IMR-90 (cell line): ENCODE measurements at regions not wholly inside any gene's neighbourhood (a gene's known extent, or its start where the extent isn't known, plus 50 kb on each side); places are given as distances from the start of the nearest gene placed in this dataset.

Experiments used
- ATAC-seq: fragments of 200-7000 bp; cut with Tn5 transposase; 2 replicates; pipeline ENCODE4 v1.9.1; 2020; ENCODE audit warnings: low read depth, mild to moderate bottlenecking, moderate library complexity
- BruUV-seq: library from RNA; stranded (reverse); fragments of 400-500 nt; replicated peaks from 2 replicates; lab custom pipeline; 2021; lab: Mats Ljungman, UMichigan
- CTCF ChIA-PET: fragments of 300-600 bp; formaldehyde crosslinking; extraction: SDS; loops from one replicate; lab custom pipeline; 2021; ENCODE audit warnings: antibody characterized with exemption; lab: Yijun Ruan, JAX
- POLR2A ChIA-PET: fragments of 300-600 bp; sonication (Branson Sonifier 250); formaldehyde crosslinking; loops from one replicate; lab custom pipeline; 2022; ENCODE audit warnings: antibody characterized with exemption; ENCODE audit not compliant: unreplicated experiment; lab: Charles Lee
- DNase-seq: peaks from one replicate; pipeline ENCODE4 v3.0.0; 2013
- H2AFZ ChIP-seq: replicated peaks from 2 replicates; pipeline ENCODE3; 2013; ENCODE audit warnings: low read length, mild to moderate bottlenecking; ENCODE audit not compliant: poor library complexity
- H2AK5ac ChIP-seq: 2 replicates; pipeline ENCODE4 v1.6.1; 2013; ENCODE audit warnings: low read depth, low read length, inconsistent platforms
- H2AK9ac ChIP-seq: replicated peaks from 2 replicates; pipeline ENCODE3; 2013; ENCODE audit warnings: mild to moderate bottlenecking, low read depth, low read length, moderate library complexity; ENCODE audit not compliant: poor library complexity
- H2BK120ac ChIP-seq: 2 replicates; pipeline ENCODE4 v1.6.1; 2013; ENCODE audit warnings: low read depth, low read length, inconsistent platforms
- H2BK15ac ChIP-seq: 3 replicates; pipeline ENCODE4 v1.6.1; 2013; ENCODE audit warnings: low read depth, low read length, inconsistent platforms
- H2BK20ac ChIP-seq: 2 replicates; pipeline ENCODE4 v1.6.1; 2013; ENCODE audit warnings: low read depth, mild to moderate bottlenecking, inconsistent platforms, low read length, moderate library complexity
- H2BK5ac ChIP-seq: 2 replicates; pipeline ENCODE4 v1.6.1; 2013; ENCODE audit warnings: mild to moderate bottlenecking, low read depth, low read length, inconsistent platforms; ENCODE audit not compliant: poor library complexity, severe bottlenecking
- H3K14ac ChIP-seq: replicated peaks from 2 replicates; pipeline ENCODE4 v1.6.1; 2013; ENCODE audit warnings: low read depth, low read length, inconsistent platforms
- H3K18ac ChIP-seq: 2 replicates; pipeline ENCODE4 v1.6.1; 2013; ENCODE audit warnings: low read depth, low read length, control low read depth
- H3K23ac ChIP-seq: 2 replicates; pipeline ENCODE4 v1.6.1; 2013; ENCODE audit warnings: low read depth, low read length, inconsistent platforms
- H3K27ac ChIP-seq: 2 replicates; pipeline ENCODE4 v1.5.1; 2013; ENCODE audit warnings: mild to moderate bottlenecking, control low read depth, low read length; ENCODE audit not compliant: insufficient read depth
- H3K27me3 ChIP-seq: 2 replicates; pipeline ENCODE4 v1.6.1; 2013; ENCODE audit warnings: low read length; ENCODE audit not compliant: control insufficient read depth, insufficient read depth
- H3K36me3 ChIP-seq: 2 replicates; pipeline ENCODE4 v1.6.1; 2013; ENCODE audit warnings: low read length, mixed read lengths; ENCODE audit not compliant: control insufficient read depth, insufficient read depth
- H3K4ac ChIP-seq: 2 replicates; pipeline ENCODE4 v1.6.1; 2013; ENCODE audit warnings: low read depth, low read length, inconsistent platforms
- H3K4me1 ChIP-seq: 2 replicates; pipeline ENCODE4 v1.6.1; 2013; ENCODE audit warnings: low read length, mixed read lengths; ENCODE audit not compliant: control insufficient read depth, insufficient read depth
- H3K4me2 ChIP-seq: 2 replicates; pipeline ENCODE4 v1.6.1; 2013; ENCODE audit warnings: low read depth, mild to moderate bottlenecking, control low read depth, low read length, moderate library complexity
- H3K4me3 ChIP-seq: 2 replicates; pipeline ENCODE4 v1.5.1; 2013; ENCODE audit warnings: low read depth, mild to moderate bottlenecking, control low read depth, low read length, moderate library complexity; ENCODE audit not compliant: insufficient read depth
- H3K56ac ChIP-seq: 2 replicates; pipeline ENCODE4 v1.6.1; 2013; ENCODE audit warnings: low read length, inconsistent platforms; ENCODE audit not compliant: insufficient read depth; ENCODE audit errors: extremely low read depth
- H3K79me1 ChIP-seq, 2 experiments: 2 replicates each; pipeline ENCODE4 v1.6.1; 2013; ENCODE audit warnings: low read length in 2 of 2, inconsistent platforms in 1 of 2, low read depth in 1 of 2
- H3K9ac ChIP-seq: 2 replicates; pipeline ENCODE4 v1.6.1; 2013; ENCODE audit warnings: low read depth, low read length, control low read depth
- H3K9me1 ChIP-seq: 2 replicates; pipeline ENCODE4 v1.6.1; 2013; ENCODE audit warnings: low read length, inconsistent platforms; ENCODE audit not compliant: insufficient read depth
- H3K9me3 ChIP-seq: 2 replicates; pipeline ENCODE4 v1.6.1; 2013; ENCODE audit warnings: low read length; ENCODE audit not compliant: control insufficient read depth, insufficient read depth
- H4K20me1 ChIP-seq: 2 replicates; pipeline ENCODE4 v1.6.1; 2013; ENCODE audit warnings: low read length, inconsistent platforms; ENCODE audit not compliant: insufficient read depth
- H4K5ac ChIP-seq: 2 replicates; pipeline ENCODE4 v1.6.1; 2013; ENCODE audit warnings: mild to moderate bottlenecking, low read depth, low read length, control low read depth
- H4K8ac ChIP-seq, 2 experiments: 2 replicates each; pipeline ENCODE4 v1.6.1; 2013; ENCODE audit warnings: low read depth in 2 of 2, low read length in 2 of 2, control low read depth in 1 of 2, inconsistent platforms in 1 of 2
- H4K91ac ChIP-seq: 2 replicates; pipeline ENCODE4 v1.6.1; 2013; ENCODE audit warnings: low read depth, low read length, inconsistent platforms; ENCODE audit not compliant: insufficient read depth
- BHLHE40 ChIP-seq: fragments of 150-350 bp; IDR thresholded peaks from 2 replicates; pipeline ENCODE4 v1.6.1; 2016; ENCODE audit warnings: mild to moderate bottlenecking, low read depth, low read length
- CEBPB ChIP-seq: IDR thresholded peaks from 2 replicates; pipeline ENCODE4 v1.6.1; 2012; ENCODE audit warnings: low read depth, low read length, improper control_type of control experiment
- MXI1 ChIP-seq: IDR thresholded peaks from 2 replicates; pipeline ENCODE4 v1.6.1; 2012; ENCODE audit warnings: low read depth, mild to moderate bottlenecking, low read length, moderate library complexity, borderline replicate concordance
- NFE2L2 ChIP-seq: fragments of 150-350 bp; IDR thresholded peaks from 2 replicates; pipeline ENCODE4 v1.6.1; 2016; ENCODE audit warnings: low read depth, mild to moderate bottlenecking, low read length
- RAD21 ChIP-seq: IDR thresholded peaks from 2 replicates; pipeline ENCODE4 v1.6.1; 2012; ENCODE audit warnings: low read length, improper control_type of control experiment
- RFX5 ChIP-seq: IDR thresholded peaks from 2 replicates; pipeline ENCODE4 v1.8.0; 2012; ENCODE audit warnings: low read depth, mild to moderate bottlenecking, low read length, moderate library complexity
- SMC3 ChIP-seq: fragments of 150-350 bp; IDR thresholded peaks from 2 replicates; pipeline ENCODE4 v1.6.1; 2016; ENCODE audit warnings: low read depth, mild to moderate bottlenecking, antibody characterized with exemption, low read length, moderate library complexity
- WGBS, 2 experiments: methylation state at CpG; one replicate each; pipeline versions ENCODE4 v1.1.5 to v1.1.7; 2013; ENCODE audit warnings: missing lambda C conversion rate in 2 of 2; ENCODE audit not compliant: insufficient read length in 1 of 2; ENCODE audit errors: extremely low coverage in 2 of 2; 5-methylcytosine and 5-hydroxymethylcytosine counted together
- dilution Hi-C: fragments of 300-500 bp; cut with HindIII; formaldehyde crosslinking; loops from one replicate; pipeline ENCODE4 v1.14.3; 2018; ENCODE audit warnings: low sequenced_read_pairs; ENCODE audit not compliant: unreplicated experiment
- in situ Hi-C: fragments of 300-500 bp; cut with MboI; formaldehyde crosslinking; loops from 3 replicates; pipeline ENCODE4 v1.14.3; 2019; ENCODE audit warnings: low sequenced_read_pairs, inconsistent platforms, mixed read lengths
- intact Hi-C: fragments of 100-400 bp; cut with micrococcal nuclease; formaldehyde crosslinking; loops from 2 replicates; pipeline ENCODE4 v1.10.0; 2022
- TF ChIP-seq, protein P1 (sequence below): fragments of 150-350 bp; IDR thresholded peaks from 2 replicates; pipeline ENCODE4 v1.6.1; 2017; ENCODE audit warnings: mild to moderate bottlenecking, antibody characterized with exemption, low read length, low read depth

DNA sequence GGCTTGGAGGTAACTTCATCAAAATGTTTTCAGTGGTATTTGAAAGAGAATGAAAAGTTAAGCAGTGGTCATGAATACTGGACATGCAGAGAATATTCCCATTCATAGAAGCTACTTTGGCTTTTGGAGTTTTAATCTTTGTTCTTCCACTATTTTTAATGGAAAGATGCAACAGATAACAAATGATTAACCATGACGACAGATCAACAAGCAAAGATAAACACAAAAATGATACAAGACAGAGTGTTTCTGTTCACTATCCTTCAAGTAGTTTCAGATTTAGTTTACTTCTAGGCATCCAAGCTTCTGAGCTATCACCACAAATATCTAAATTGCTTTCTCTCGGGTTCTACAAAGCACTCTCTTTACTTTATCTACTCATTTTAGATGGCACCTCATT is 1004.9 kb upstream of the ADGRL3 start:
- ChIA-PET POLR2A (no interaction called here), CTCF (no interaction called here)
- Histone ChIP-seq H2BK20ac (no peak overlapping the region), H3K27me3 (no peaks in the 10 kb centered on the region), H3K4me2 (no peak overlapping the region), H4K8ac (no peak overlapping the region), H2BK5ac (no peak overlapping the region), H3K14ac (no peak overlapping the region), H3K23ac (no peak overlapping the region), H4K5ac (no peak overlapping the region), H3K9me3 (no peaks in the 10 kb centered on the region), H3K4ac (no peak overlapping the region), H2AK5ac (no peak overlapping the region), H2AFZ (no peak overlapping the region), H3K4me1 (no peaks in the 10 kb centered on the region), H4K91ac (no peak overlapping the region), H2AK9ac (no peak overlapping the region), H3K9ac (no peak overlapping the region), H3K36me3 (no peaks in the 10 kb centered on the region), H3K18ac (no peak overlapping the region), H3K56ac (no peak overlapping the region), H3K4me3 (no peak overlapping the region), H4K20me1 (no peaks in the 10 kb centered on the region), H3K27ac (no peak overlapping the region), H2BK120ac (no peak overlapping the region), H3K9me1 (no peaks in the 10 kb centered on the region), H2BK15ac (no peak overlapping the region), H3K79me1 (no peaks in the 10 kb centered on the region)
- in situ Hi-C loops = no loop called here
- WGBS, 2 experiments = no CpG with 5 or more reads among the region's 2 CpGs
- DNase-seq (no peak), ATAC-seq (no peak)
- intact Hi-C loops = no loop called here
- TF ChIP-seq BHLHE40 = no peak
- TF ChIP-seq NFE2L2 = no peak
- no peak for TF ChIP-seq RFX5
- no peak for TF ChIP-seq CEBPB
- TF ChIP-seq MXI1 = no peak
- TF ChIP-seq RAD21 = no peak
- no peak for TF ChIP-seq SMC3
- TF ChIP-seq, protein P1, sequence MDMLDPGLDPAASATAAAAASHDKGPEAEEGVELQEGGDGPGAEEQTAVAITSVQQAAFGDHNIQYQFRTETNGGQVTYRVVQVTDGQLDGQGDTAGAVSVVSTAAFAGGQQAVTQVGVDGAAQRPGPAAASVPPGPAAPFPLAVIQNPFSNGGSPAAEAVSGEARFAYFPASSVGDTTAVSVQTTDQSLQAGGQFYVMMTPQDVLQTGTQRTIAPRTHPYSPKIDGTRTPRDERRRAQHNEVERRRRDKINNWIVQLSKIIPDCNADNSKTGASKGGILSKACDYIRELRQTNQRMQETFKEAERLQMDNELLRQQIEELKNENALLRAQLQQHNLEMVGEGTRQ = no peak
- dilution Hi-C loops = no loop called here
- BruUV-seq = no TSS peak
